CD1c-positive myeloid dendritic cell (primary cell): ENCODE measurements at regions not wholly inside any gene's neighbourhood (a gene's known extent, or its start where the extent isn't known, plus 50 kb on each side); places are given as distances from the start of the nearest gene placed in this dataset.
"Not testable (repeated sequence)": the region's sequence is repeated elsewhere in the genome, so short reads cannot be mapped to it uniquely, and the experiment has no call there.

Experiments used
- DNase-seq: peaks from one replicate; pipeline ENCODE4 v3.0.0-alpha.2; 2016; ENCODE audit errors: extremely low spot score

GRCh38 chr10:52368725-52369124 lies 54.6 kb downstream of the DKK1 start:
- DNase-seq, result no peak

- DNase-seq, result not testable (repeated sequence)
Observed at GRCh38 chr10:52374207-52374606, 60.1 kb downstream of the DKK1 start.

GRCh38 chr10:52376694-52377354 lies 62.7 kb downstream of the DKK1 start:
- no peak for DNase-seq

GRCh38 chr10:52378124-52378523 lies 64.0 kb downstream of the DKK1 start:
- no peak for DNase-seq

GRCh38 chr10:52379287-52379686 lies 65.2 kb downstream of the DKK1 start:
- DNase-seq, result no peak

GRCh38 chr10:52383088-52383487 lies 69.0 kb downstream of the DKK1 start:
- no peak for DNase-seq

DNA sequence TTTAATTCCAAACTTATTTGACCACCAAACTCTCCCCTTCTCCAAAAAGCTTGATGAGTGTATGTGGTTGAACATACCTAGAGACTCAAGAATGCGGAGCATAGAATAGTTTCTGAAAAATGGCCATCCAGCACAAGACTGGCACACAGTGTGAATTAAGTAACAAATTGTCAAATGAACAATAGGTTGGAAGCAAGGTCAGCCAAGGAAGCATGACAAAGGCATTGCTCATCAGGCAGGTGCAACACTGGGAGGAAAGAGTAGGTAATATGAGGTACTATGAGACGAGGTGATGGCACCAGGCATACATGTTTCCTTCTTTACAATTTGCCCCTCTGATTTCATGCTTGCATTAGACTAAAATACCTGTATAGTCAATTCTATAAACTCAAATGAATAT lies 73.7 kb downstream of the DKK1 start:
- DNase-seq, result no peak

GRCh38 chr10:52390388-52390787 lies 76.3 kb downstream of the DKK1 start:
- no peak for DNase-seq

- DNase-seq, result no peak
Observed at GRCh38 chr10:52391927-52392602, 78.0 kb downstream of the DKK1 start.

DNA sequence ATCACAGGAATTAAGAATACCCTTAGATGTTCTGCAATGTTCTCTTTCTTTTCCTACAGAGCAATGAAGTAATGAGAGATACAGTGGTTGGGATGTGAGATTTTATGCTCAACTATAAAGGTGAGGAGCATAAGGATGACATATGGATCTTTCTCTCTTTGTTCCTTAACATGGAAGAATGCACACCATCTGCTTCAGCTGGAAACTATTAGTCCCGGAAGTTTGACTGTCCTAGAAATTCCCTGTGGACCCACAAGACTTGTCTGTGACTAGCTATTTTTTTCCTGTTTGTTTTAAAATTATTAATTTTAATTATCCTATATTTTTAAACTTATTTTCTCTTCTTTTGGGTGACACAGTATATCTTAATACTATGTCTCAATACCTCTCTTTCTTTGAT lies 80.2 kb downstream of the DKK1 start:
- DNase-seq, result no peak

DNA sequence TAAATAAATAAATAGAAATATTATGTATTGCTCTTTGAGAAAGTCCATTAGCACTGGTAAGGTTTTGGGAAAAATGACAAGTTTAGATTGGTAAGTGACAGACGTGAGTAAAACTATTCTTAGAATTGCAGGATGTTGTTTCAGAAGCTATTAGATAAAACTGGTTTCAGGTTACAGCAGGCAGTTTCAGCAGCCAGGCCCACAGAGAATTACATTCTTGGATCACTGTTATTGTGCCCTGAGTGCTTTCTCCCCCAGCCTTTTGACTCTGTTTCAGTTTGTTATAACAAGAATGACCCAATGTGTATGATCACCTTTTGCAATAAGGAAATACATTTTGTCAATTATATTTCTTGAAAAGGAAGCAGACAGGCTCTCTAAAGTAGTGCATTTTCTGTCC lies 86.5 kb downstream of the DKK1 start:
- DNase-seq, result no peak

GRCh38 chr10:52403801-52404200 lies 89.7 kb downstream of the DKK1 start:
- DNase-seq, result not testable (repeated sequence)

GRCh38 chr10:52409195-52409594 lies 95.1 kb downstream of the DKK1 start:
- no peak for DNase-seq

DNA sequence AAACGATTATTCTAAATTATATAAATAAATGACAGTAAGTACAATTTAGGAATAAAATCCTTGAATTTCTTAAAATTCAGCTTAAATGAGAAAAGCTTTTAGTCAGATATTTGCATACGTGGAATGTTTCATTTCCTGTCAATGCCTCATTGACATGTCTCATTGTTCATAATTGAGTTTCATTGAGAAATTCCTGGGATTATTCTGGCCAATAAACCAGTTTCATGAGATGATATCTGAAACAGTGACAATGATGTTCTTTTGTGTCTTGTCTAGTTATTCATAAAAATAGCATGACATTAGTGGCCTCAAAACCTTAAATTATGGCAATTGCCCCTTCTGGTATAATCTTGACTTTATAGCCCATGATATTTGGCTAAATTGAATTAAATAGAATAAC lies 95.8 kb downstream of the DKK1 start:
- no peak for DNase-seq

DNA sequence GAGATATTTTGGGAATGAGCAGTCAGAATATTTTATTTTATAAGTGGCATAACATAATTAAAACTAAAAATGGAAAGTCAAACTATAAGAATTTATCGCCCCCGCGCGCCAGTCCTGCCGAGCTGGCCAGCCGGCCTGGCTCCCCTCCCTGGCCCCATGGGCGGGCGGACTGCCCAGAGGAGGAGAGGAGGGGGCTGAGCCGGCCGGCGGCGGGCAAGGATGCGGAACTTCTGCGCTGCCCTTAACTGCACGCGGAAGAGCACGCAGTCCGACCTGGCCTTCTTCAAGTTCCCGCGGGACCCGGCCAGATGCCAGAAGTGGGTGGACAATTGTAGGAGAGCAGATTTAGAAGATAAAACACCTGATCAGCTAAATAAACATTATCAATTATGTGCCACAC lies 96.8 kb downstream of the DKK1 start:
- DNase-seq, result no peak

DNA sequence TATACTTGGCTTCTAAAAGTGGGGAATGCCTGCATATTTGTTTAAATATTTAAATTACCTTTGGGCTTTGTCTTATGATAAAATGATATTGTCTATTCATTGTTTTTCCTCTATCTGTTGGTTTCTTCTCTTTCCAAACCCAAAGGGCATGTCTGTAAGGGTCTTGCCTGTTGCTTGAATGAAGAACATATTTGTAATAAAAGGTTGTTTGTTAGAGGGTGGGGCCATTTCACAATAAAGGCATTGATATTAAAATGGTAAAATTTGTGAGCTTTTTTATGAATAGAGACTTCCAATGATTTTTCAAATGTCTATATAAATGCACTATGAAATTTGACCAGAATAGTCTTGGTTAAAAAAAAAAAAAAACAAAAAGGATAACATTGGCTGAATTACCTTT lies 105.2 kb downstream of the DKK1 start:
- DNase-seq, result no peak

GRCh38 chr10:52420656-52421055 lies 106.6 kb downstream of the DKK1 start:
- no peak for DNase-seq

GRCh38 chr10:52423369-52423768 lies 109.3 kb downstream of the DKK1 start:
- no peak for DNase-seq

DNA sequence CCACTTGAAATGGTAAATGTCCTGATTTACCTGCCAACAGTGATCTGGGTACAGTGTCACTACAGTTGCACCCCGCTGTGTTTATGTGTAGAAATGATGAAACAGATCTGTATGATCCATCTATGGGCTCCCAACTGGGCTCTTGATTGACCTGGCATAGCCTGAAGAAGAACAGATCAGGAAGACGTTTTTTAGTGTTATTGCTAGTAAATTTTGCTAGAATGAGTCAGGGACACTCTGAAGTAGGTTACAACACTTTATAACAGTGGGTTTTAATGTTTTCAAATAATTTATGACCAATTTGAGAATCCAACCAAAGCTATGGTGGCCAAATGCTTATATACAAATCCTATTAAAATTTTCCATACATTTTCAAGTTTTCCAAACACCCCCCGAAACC lies 110.3 kb downstream of the DKK1 start:
- no peak for DNase-seq

DNA sequence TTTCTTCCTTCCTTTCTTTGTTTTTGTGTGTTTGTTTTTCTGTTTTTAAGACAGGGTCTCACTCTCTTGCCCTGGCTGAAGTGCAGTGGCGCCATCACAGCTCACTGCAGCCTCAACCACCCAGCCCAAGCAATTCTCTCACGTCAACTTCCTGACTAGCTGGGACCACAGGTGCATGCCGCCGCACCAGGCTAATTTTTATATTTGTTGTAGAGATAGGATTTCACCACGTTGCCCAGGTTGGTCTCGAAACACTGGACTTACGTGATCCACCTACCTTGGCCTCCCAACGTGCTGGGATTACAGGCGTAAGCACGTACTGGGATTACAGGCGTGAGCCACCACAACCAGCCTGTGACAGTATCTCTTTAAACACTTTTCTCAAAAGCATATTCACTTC lies 120.7 kb downstream of the DKK1 start:
- no peak for DNase-seq

- DNase-seq, result no peak
Observed at GRCh38 chr10:52436664-52437063, 122.6 kb downstream of the DKK1 start.

DNA sequence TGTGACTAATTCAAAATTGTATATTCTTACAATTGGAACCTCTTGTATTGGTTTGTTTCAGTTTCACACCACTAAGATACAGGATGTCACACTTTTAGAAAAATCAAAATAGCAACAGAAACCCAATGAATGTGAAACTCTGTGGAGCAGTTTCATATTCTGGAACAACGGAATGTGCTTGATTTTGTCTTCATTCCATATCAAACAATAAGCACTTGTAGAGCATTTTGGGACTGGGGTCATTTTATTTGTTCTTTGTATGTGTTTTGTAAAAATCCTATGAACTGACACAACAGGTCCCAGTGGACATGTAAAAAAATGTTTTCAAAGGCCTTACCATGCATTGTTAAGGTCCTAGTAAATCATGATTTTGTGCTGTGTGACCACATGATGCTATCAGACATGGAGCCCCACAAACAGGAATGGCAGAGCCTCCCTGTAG lies 123.1 kb downstream of the DKK1 start:
- DNase-seq, result no peak

- no peak for DNase-seq
Observed at GRCh38 chr10:52438119-52438518, 124.0 kb downstream of the DKK1 start.
